Osteoblast (primary cell): ENCODE measurements at regions not wholly inside any gene's neighbourhood (a gene's known extent, or its start where the extent isn't known, plus 50 kb on each side); places are given as distances from the start of the nearest gene placed in this dataset.
"Not testable (repeated sequence)": the region's sequence is repeated elsewhere in the genome, so short reads cannot be mapped to it uniquely, and the experiment has no call there.

Source experiments
- DNase-seq: peaks from one replicate; pipeline ENCODE4 v3.0.0; 2011; ENCODE audit warnings: low spot score, mixed read lengths; ENCODE audit not compliant: insufficient read length; ENCODE audit errors: missing footprints
- H2AFZ ChIP-seq: 2 replicates; pipeline ENCODE4 v1.6.0; 2011; ENCODE audit warnings: mild to moderate bottlenecking, low read length
- H3K27ac ChIP-seq: 2 replicates; pipeline ENCODE4 v1.5.1; 2011; ENCODE audit warnings: mild to moderate bottlenecking, low read depth, low read length, moderate library complexity
- H3K27me3 ChIP-seq: 2 replicates; pipeline ENCODE4 v1.6.0; 2012; ENCODE audit warnings: mild to moderate bottlenecking, control low read depth, inconsistent platforms, low read length, moderate library complexity; ENCODE audit not compliant: insufficient read depth
- H3K36me3 ChIP-seq: 2 replicates; pipeline ENCODE4 v1.5.1; 2011; ENCODE audit warnings: mild to moderate bottlenecking, low read length, control low read depth, moderate library complexity; ENCODE audit not compliant: insufficient read depth
- H3K4me1 ChIP-seq: 2 replicates; pipeline ENCODE4 v1.5.1; 2011; ENCODE audit warnings: mild to moderate bottlenecking, low read length, control low read depth, moderate library complexity; ENCODE audit not compliant: insufficient read depth
- H3K4me2 ChIP-seq: 2 replicates; pipeline ENCODE4 v1.6.0; 2011; ENCODE audit warnings: mild to moderate bottlenecking, low read length; ENCODE audit not compliant: insufficient read depth
- H3K4me3 ChIP-seq: fragments of 200-600 bp; sonication (generic); 3 replicates; pipeline ENCODE4 v1.5.1; 2012; ENCODE audit warnings: mild to moderate bottlenecking, low read length, inconsistent platforms; ENCODE audit not compliant: insufficient read depth
- H3K79me2 ChIP-seq: 2 replicates; pipeline ENCODE4 v1.6.0; 2012; ENCODE audit warnings: mild to moderate bottlenecking, low read length, control low read depth, inconsistent platforms; ENCODE audit not compliant: insufficient read depth
- H3K9me3 ChIP-seq: 2 replicates; pipeline ENCODE4 v1.5.1; 2011; ENCODE audit warnings: low read depth, low read length, control low read depth
- H4K20me1 ChIP-seq: 2 replicates; pipeline ENCODE4 v1.6.0; 2012; ENCODE audit warnings: mild to moderate bottlenecking, low read length, control low read depth; ENCODE audit not compliant: insufficient read depth
- CTCF ChIP-seq: IDR thresholded peaks from 2 replicates; pipeline ENCODE4 v1.5.1; 2011; ENCODE audit warnings: mild to moderate bottlenecking, low read depth, low read length, moderate library complexity; ENCODE audit errors: extremely low read depth

- Histone ChIP-seq H3K79me2 (no peaks in the 10 kb centered on the region), H3K4me3 (peak overlapping the region; percentile 3), H3K27ac (no peak overlapping the region), H3K36me3 (no peaks in the 10 kb centered on the region), H3K27me3 (peaks cover 57% of the 10 kb centered on the region), H3K4me1 (no peaks in the 10 kb centered on the region), H4K20me1 (no peaks in the 10 kb centered on the region), H3K9me3 (no peaks in the 10 kb centered on the region), H2AFZ (peak overlapping the region; percentile 9), H3K4me2 (peak overlapping the region; percentile 40)
- DNase-seq, result no peak
- no peak for TF ChIP-seq CTCF
These were observed 68.9 kb upstream of the GJB6 start for GRCh38 chr13:20301015-20301402.

- TF ChIP-seq CTCF, result no peak
- no peak overlapping the region for H2AFZ ChIP-seq
These were observed 65.1 kb upstream of the GJB6 start for GRCh38 chr13:20297181-20297580.

GRCh38 chr13:20295956-20296355 lies 63.8 kb upstream of the GJB6 start:
- H3K27me3 ChIP-seq, result peaks cover 31% of the 10 kb centered on the region
- H3K9me3 ChIP-seq, result no peaks in the 10 kb centered on the region

More at GRCh38 chr13:20297181-20297580, 65.1 kb upstream of the GJB6 start:
- peaks cover 42% of the 10 kb centered on the region for H3K27me3 ChIP-seq
- no peak overlapping the region for H3K27ac ChIP-seq
- no peaks in the 10 kb centered on the region for H3K79me2 ChIP-seq
- DNase-seq, result no peak
- H4K20me1 ChIP-seq, result no peaks in the 10 kb centered on the region
- no peak overlapping the region for H3K4me3 ChIP-seq
- H3K4me1 ChIP-seq, result no peaks in the 10 kb centered on the region
- H3K4me2 ChIP-seq, result no peak overlapping the region
- no peaks in the 10 kb centered on the region for H3K9me3 ChIP-seq
- H3K36me3 ChIP-seq, result no peaks in the 10 kb centered on the region

GRCh38 chr13:20294497-20294896 lies 62.4 kb upstream of the GJB6 start:
- H2AFZ ChIP-seq, result no peak overlapping the region
- H3K36me3 ChIP-seq, result no peaks in the 10 kb centered on the region
- H3K9me3 ChIP-seq, result no peaks in the 10 kb centered on the region
- H3K4me2 ChIP-seq, result no peak overlapping the region
- H3K4me1 ChIP-seq, result no peaks in the 10 kb centered on the region
- no peak overlapping the region for H3K4me3 ChIP-seq
- DNase-seq, result no peak
- peak; percentile 31 for TF ChIP-seq CTCF
- peaks cover 19% of the 10 kb centered on the region for H3K27me3 ChIP-seq
- H3K79me2 ChIP-seq, result no peaks in the 10 kb centered on the region
- no peaks in the 10 kb centered on the region for H4K20me1 ChIP-seq
- no peak overlapping the region for H3K27ac ChIP-seq

More at GRCh38 chr13:20295956-20296355, 63.8 kb upstream of the GJB6 start:
- Histone ChIP-seq H2AFZ (no peak overlapping the region), H3K4me3 (no peak overlapping the region), H3K79me2 (no peaks in the 10 kb centered on the region), H3K27ac (no peak overlapping the region), H3K4me2 (no peak overlapping the region), H4K20me1 (no peaks in the 10 kb centered on the region), H3K4me1 (no peaks in the 10 kb centered on the region), H3K36me3 (no peaks in the 10 kb centered on the region)
- DNase-seq, result no peak
- no peak for TF ChIP-seq CTCF

- DNase-seq, H3K36me3 ChIP-seq, H3K4me2 ChIP-seq, H2AFZ ChIP-seq, H3K27ac ChIP-seq, H3K79me2 ChIP-seq, H3K27me3 ChIP-seq, H3K9me3 ChIP-seq, H3K4me1 ChIP-seq, H3K4me3 ChIP-seq, H4K20me1 ChIP-seq: not testable (repeated sequence)
These were observed 60.2 kb upstream of the GJB6 start for GRCh38 chr13:20292301-20292700.
